ENCODE measurements at regions not wholly inside any gene's neighbourhood (a gene's known extent, or its start where the extent isn't known, plus 50 kb on each side); places are given as distances from the start of the nearest gene placed in this dataset.

DNA sequence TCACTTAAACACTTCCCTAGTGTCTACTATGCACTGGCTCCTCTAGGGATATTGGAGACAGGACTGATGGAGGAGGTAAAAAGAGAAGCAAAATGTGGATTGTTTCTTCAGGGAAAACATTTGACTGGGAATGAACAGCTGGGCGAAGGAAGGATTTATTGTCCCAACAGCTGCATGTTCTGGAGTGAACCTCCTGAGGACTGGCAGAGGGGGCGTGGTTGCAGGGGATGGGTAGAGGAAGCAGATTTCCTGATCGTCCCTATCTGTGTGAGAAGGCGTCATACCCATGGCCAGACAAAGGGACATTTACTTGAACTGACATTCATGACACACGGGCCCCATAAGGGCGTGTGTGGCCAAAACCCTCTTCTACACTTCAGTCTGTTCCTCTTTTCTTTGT lies 321.5 kb downstream of the MAP2K4 start:
- no peak for DNase-seq
- intact Hi-C loops (cut with DNase I), result no loop called here
- Histone ChIP-seq H3K27ac (no peak overlapping the region), H3K36me3 (no peaks in the 10 kb centered on the region), H3K27me3 (no peaks in the 10 kb centered on the region), H3K4me1 (no peaks in the 10 kb centered on the region), H3K4me3 (no peak overlapping the region), H3K9me3 (no peaks in the 10 kb centered on the region)
- 53 to 66% methylated on average over 6 of the region's 6 CpGs for WGBS, 2 donors
- TF ChIP-seq POLR2A (IDR thresholded peaks at IDR 0.05), result no peak
- TF ChIP-seq, protein P1, sequence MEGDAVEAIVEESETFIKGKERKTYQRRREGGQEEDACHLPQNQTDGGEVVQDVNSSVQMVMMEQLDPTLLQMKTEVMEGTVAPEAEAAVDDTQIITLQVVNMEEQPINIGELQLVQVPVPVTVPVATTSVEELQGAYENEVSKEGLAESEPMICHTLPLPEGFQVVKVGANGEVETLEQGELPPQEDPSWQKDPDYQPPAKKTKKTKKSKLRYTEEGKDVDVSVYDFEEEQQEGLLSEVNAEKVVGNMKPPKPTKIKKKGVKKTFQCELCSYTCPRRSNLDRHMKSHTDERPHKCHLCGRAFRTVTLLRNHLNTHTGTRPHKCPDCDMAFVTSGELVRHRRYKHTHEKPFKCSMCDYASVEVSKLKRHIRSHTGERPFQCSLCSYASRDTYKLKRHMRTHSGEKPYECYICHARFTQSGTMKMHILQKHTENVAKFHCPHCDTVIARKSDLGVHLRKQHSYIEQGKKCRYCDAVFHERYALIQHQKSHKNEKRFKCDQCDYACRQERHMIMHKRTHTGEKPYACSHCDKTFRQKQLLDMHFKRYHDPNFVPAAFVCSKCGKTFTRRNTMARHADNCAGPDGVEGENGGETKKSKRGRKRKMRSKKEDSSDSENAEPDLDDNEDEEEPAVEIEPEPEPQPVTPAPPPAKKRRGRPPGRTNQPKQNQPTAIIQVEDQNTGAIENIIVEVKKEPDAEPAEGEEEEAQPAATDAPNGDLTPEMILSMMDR (IDR thresholded peaks at IDR 0.05), result no peak

DNA sequence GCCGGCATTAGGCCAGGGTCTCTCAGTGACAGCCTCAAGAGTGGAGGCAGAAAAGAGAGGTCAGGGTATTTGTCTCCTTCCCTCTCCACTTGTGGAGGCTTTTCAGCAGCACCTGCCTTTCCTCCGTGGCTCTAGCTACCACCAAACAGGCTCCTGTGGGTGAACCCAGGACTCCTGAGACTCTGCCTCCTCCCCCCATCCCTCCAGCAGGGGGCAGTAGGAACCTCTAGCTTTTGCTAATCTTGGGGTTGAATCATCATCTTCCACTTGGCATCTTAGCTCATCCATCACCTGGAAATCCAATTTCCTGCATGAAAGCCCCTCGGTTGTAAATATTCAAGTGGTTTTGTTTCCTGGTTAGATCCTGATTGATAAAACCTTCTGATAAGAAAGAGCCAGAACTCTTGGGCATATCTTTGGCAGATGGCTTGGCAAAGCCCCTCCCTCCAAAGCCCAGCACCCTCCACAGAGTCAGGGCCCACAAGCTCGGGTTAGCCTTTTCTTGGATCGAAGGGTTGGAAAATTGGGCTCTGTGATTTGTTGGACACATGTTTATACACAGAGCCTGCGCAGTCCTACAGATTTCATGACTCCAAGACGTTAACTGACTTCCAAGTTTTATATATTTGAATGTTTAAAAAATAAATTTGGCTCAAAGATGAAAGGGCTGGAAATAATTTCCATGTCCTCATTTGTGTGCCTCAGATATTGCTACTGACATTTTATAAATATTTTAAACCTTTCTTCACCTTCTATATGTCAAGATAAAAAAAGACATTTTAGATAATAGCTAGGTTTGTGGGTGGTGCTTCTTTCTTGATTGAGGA lies 322.1 kb downstream of the MAP2K4 start:
- intact Hi-C loops (cut with DNase I), result no loop called here
- Histone ChIP-seq H3K4me1 (no peaks in the 10 kb centered on the region), H3K27ac (no peak overlapping the region), H3K27me3 (no peaks in the 10 kb centered on the region), H3K36me3 (no peaks in the 10 kb centered on the region), H3K4me3 (no peak overlapping the region), H3K9me3 (no peaks in the 10 kb centered on the region)
- TF ChIP-seq, protein P1 (IDR thresholded peaks at IDR 0.05), result no peak
- no peak for TF ChIP-seq POLR2A (IDR thresholded peaks at IDR 0.05)
- no peak for DNase-seq
- 34 to 37% methylated on average over 7 of the region's 7 CpGs for WGBS, 2 donors

GRCh38 chr17:12348476-12348875 lies 317.2 kb upstream of the MYOCD start:
- no peak for DNase-seq
- Histone ChIP-seq H3K4me3 (no peak overlapping the region), H3K36me3 (no peaks in the 10 kb centered on the region), H3K4me1 (no peaks in the 10 kb centered on the region), H3K27ac (no peak overlapping the region), H3K9me3 (peaks cover 0 to 7% (median 0%) of the 10 kb centered on the region in 3 donors), H3K27me3 (no peaks in the 10 kb centered on the region)
- intact Hi-C loops (cut with DNase I), result no loop called here
- 24 to 25% methylated on average over 2 of the region's 2 CpGs for WGBS, 2 donors
- TF ChIP-seq, protein P1 (IDR thresholded peaks at IDR 0.05), result no peak
- no peak for TF ChIP-seq POLR2A (IDR thresholded peaks at IDR 0.05)

- no peaks in the 10 kb centered on the region for H3K36me3 ChIP-seq
- DNase-seq, result no peak
- no peak overlapping the region for H3K27ac ChIP-seq
- TF ChIP-seq POLR2A (IDR thresholded peaks at IDR 0.05), result no peak
- TF ChIP-seq, protein P1 (IDR thresholded peaks at IDR 0.05), result no peak
- peaks cover 0 to 7% (median 0%) of the 10 kb centered on the region in 3 donors for H3K9me3 ChIP-seq
- no peak overlapping the region for H3K4me3 ChIP-seq
- no peaks in the 10 kb centered on the region for H3K4me1 ChIP-seq
- no peaks in the 10 kb centered on the region for H3K27me3 ChIP-seq
- intact Hi-C loops (cut with DNase I), result no loop called here
- 84 to 88% methylated on average over 1 of the region's 1 CpG for WGBS, 2 donors
Measured at GRCh38 chr17:12349297-12349696, 316.4 kb upstream of the MYOCD start.

DNA sequence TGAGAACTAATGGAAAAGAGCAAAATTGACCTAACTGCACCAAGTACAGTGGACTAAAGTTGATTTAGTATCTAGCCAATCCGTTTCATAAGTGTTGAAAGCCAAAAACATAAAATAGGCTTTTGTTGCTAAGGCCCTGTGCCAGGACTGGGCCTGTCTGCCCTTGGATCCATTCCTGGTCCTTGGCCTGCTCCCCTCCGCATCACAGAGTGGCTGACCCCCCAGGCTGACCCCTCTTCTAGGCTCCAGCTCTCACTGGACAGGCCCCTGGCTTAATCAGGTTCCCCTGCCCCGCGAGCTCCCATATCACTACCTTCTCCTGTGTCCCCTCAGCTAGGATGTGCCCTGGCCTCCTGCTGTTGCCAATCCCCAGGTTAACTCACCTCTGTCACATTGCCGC lies 313.6 kb upstream of the MYOCD start:
- H3K27me3 ChIP-seq, result no peaks in the 10 kb centered on the region
- WGBS, 2 donors, result 80 to 82% methylated on average over 5 of the region's 5 CpGs
- no peaks in the 10 kb centered on the region for H3K4me1 ChIP-seq
- H3K9me3 ChIP-seq, result peaks cover 0 to 7% (median 0%) of the 10 kb centered on the region in 3 donors
- H3K4me3 ChIP-seq, result no peak overlapping the region
- no peaks in the 10 kb centered on the region for H3K36me3 ChIP-seq
- no peak overlapping the region for H3K27ac ChIP-seq
- TF ChIP-seq POLR2A (IDR thresholded peaks at IDR 0.05), result no peak
- TF ChIP-seq, protein P1 (IDR thresholded peaks at IDR 0.05), result no peak
- DNase-seq, result no peak
- intact Hi-C loops (cut with DNase I), result no loop called here
